ENCODE measurements at regions not wholly inside any gene's neighbourhood (a gene's known extent, or its start where the extent isn't known, plus 50 kb on each side); places are given as distances from the start of the nearest gene placed in this dataset.

GRCh38 chr12:94516985-94517384 is 57.3 kb upstream of the CEP83 start:
- DNase-seq (ENCODE audit: low spot score), result peak; percentile 15

- DNase-seq (ENCODE audit: low spot score), result no peak
These were observed 53.9 kb upstream of the CEP83 start for GRCh38 chr12:94513527-94513926.

DNA sequence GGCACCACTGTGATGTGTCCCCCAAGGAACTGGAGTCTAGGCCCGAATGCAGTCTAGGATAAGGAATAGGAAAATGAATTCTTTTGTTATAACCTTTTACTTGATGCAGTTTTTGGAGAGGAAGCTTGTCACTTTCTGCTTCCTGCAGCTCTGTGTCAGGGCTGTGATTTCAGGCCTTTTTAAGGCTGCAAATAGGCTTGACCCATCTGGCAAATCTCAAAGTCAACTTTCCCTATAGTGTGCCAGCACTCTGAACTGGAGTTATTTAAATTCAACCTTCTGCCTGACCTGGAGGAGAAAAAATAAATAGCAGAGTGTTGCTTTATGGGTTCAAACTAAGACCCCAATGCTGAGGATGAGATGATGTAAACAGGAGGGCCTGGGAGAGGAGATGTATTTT is 51.8 kb upstream of the CEP83 start:
- no peak for DNase-seq (ENCODE audit: low spot score)

DNA sequence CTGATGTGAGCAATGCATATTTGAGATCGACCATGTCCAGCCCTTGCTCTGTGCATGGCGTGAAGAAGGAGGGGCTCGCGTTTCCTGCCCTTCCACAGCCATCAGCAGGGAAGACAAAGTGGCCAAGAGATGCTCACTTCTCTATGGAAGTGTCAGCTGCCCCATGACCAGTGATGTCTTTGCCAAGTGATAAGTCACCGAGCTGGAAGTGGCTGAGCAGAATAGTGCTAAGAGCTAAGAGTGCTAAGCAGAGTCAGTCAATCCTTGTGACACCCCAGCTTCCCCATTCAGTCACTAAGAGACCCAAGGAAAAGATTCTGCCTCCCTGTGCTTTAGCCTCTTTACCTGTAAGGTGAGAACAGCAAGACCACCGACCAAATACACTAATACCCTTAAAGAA is 50.5 kb upstream of the CEP83 start:
- no peak for DNase-seq (ENCODE audit: low spot score)
